GM12891 (cell line): ENCODE measurements at regions not wholly inside any gene's neighbourhood (a gene's known extent, or its start where the extent isn't known, plus 50 kb on each side); places are given as distances from the start of the nearest gene placed in this dataset.
"Not testable (repeated sequence)": the region's sequence is repeated elsewhere in the genome, so short reads cannot be mapped to it uniquely, and the experiment has no call there.

Source experiments
- PAX5 ChIP-seq: IDR thresholded peaks from 2 replicates; pipeline ENCODE4 v1.6.1; 2011; ENCODE audit warnings: low read length, moderate library complexity, mild to moderate bottlenecking; ENCODE audit not compliant: insufficient read depth, severe bottlenecking
- POLR2A ChIP-seq: IDR thresholded peaks from 2 replicates; pipeline ENCODE4 v1.6.1; 2011; ENCODE audit warnings: low read depth, low read length, control low read depth
- POLR2AphosphoS5 ChIP-seq: IDR thresholded peaks from 2 replicates; pipeline ENCODE4 v1.6.1; 2011; ENCODE audit warnings: low read depth, low read length, control low read depth
- POU2F2 ChIP-seq: IDR thresholded peaks from 2 replicates; pipeline ENCODE4 v1.6.1; 2011; ENCODE audit warnings: low read depth, mild to moderate bottlenecking, control low read depth, low read length, moderate library complexity
- SPI1 ChIP-seq: IDR thresholded peaks from 2 replicates; pipeline ENCODE4 v1.6.1; 2011; ENCODE audit warnings: low read depth, low read length, control low read depth
- TAF1 ChIP-seq: IDR thresholded peaks from 2 replicates; pipeline ENCODE4 v1.6.1; 2011; ENCODE audit warnings: low read depth, low read length, control low read depth

- TF ChIP-seq POLR2AphosphoS5, POLR2A, TAF1, SPI1, PAX5, POU2F2: not testable (repeated sequence)
Measured at GRCh38 chr15:24088941-24089340, 401.8 kb upstream of the NDN start.
